Upper lobe of left lung (tissue), 4 donors: ENCODE measurements at regions not wholly inside any gene's neighbourhood (a gene's known extent, or its start where the extent isn't known, plus 50 kb on each side); places are given as distances from the start of the nearest gene placed in this dataset.

Experiments used
- CTCF ChIP-seq, 6 experiments: fragments of 450-650 bp in 4 of 6; fragments of 200-600 bp in 2 of 6; sonication (generic) in 2 of 6; IDR thresholded peaks; one replicate each; pipeline ENCODE4 v1.5.1; 2016 to 2019; ENCODE audit warnings: antibody characterized with exemption in 6 of 6
- EP300 ChIP-seq, 4 donors: sonication (generic); formaldehyde crosslinking; IDR thresholded peaks; one replicate each; pipeline ENCODE4 v1.5.1; 2017; ENCODE audit warnings: antibody characterized with exemption in 4 of 4, control low read depth in 2 of 4
- POLR2A ChIP-seq, 4 donors: fragments of 450-650 bp; IDR thresholded peaks; one replicate each; pipeline ENCODE4 v1.5.1; 2016 to 2017; ENCODE audit warnings: antibody characterized with exemption in 4 of 4, mild to moderate bottlenecking in 2 of 4
- POLR2AphosphoS5 ChIP-seq, 2 donors: sonication (generic); formaldehyde crosslinking; IDR thresholded peaks; one replicate each; pipeline ENCODE4 v1.5.1; 2017; ENCODE audit warnings: antibody characterized with exemption in 2 of 2

- TF ChIP-seq CTCF (IDR thresholded peaks at IDR 0.05) (no peak), EP300 (IDR thresholded peaks at IDR 0.05) (no peak), POLR2A (IDR thresholded peaks at IDR 0.05) (no peak), POLR2AphosphoS5 (IDR thresholded peaks at IDR 0.05) (no peak)
These were observed 592.6 kb upstream of the HS6ST1 start for GRCh38 chr2:128911276-128911675.
